B cell (primary cell): ENCODE measurements at regions not wholly inside any gene's neighbourhood (a gene's known extent, or its start where the extent isn't known, plus 50 kb on each side); places are given as distances from the start of the nearest gene placed in this dataset.

Experiments
- EZH2 ChIP-seq: IDR thresholded peaks from 2 replicates; pipeline ENCODE4 v1.6.1; 2012; ENCODE audit warnings: borderline replicate concordance, low read depth, mild to moderate bottlenecking, moderate library complexity, low read length; ENCODE audit not compliant: insufficient read depth, poor library complexity, severe bottlenecking
- TF ChIP-seq, protein P1 (sequence below): fragments of 200-600 bp; IDR thresholded peaks from one replicate; pipeline ENCODE4 v1.8.0; 2022; ENCODE audit warnings: antibody characterized with exemption, mild to moderate bottlenecking

GRCh38 chr3:118487734-118488133 is 546.9 kb downstream of the IGSF11 start:
- no peak for TF ChIP-seq EZH2
- TF ChIP-seq, protein P1, sequence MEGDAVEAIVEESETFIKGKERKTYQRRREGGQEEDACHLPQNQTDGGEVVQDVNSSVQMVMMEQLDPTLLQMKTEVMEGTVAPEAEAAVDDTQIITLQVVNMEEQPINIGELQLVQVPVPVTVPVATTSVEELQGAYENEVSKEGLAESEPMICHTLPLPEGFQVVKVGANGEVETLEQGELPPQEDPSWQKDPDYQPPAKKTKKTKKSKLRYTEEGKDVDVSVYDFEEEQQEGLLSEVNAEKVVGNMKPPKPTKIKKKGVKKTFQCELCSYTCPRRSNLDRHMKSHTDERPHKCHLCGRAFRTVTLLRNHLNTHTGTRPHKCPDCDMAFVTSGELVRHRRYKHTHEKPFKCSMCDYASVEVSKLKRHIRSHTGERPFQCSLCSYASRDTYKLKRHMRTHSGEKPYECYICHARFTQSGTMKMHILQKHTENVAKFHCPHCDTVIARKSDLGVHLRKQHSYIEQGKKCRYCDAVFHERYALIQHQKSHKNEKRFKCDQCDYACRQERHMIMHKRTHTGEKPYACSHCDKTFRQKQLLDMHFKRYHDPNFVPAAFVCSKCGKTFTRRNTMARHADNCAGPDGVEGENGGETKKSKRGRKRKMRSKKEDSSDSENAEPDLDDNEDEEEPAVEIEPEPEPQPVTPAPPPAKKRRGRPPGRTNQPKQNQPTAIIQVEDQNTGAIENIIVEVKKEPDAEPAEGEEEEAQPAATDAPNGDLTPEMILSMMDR = no peak
